Prostate gland (tissue), 2 donors: ENCODE measurements at regions not wholly inside any gene's neighbourhood (a gene's known extent, or its start where the extent isn't known, plus 50 kb on each side); places are given as distances from the start of the nearest gene placed in this dataset.

Source experiments
- DNase-seq: peaks from one replicate; pipeline ENCODE4 v3.0.0-alpha.2; 2019; ENCODE audit warnings: low spot score
- H3K27ac ChIP-seq, 2 donors: fragments of 200-600 bp; sonication (generic); 2 replicates each; pipeline ENCODE4 v1.5.1; 2017 to 2019
- H3K27me3 ChIP-seq: fragments of 200-600 bp; sonication (generic); replicated peaks from 2 replicates; pipeline ENCODE4 v1.5.1; 2019; ENCODE audit not compliant: insufficient read depth
- H3K36me3 ChIP-seq, 2 donors: fragments of 200-600 bp; sonication (generic); 1 replicate in 1 of 2; 2 replicates in 1 of 2; pipeline versions ENCODE4 v1.5.1 to v1.8.1; 2017 to 2019
- H3K4me1 ChIP-seq: fragments of 200-600 bp; sonication (generic); replicated peaks from 2 replicates; pipeline ENCODE4 v1.5.1; 2019
- H3K4me3 ChIP-seq, 2 donors: fragments of 200-600 bp; sonication (generic); 2 replicates each; pipeline ENCODE4 v1.5.1; 2017 to 2019
- H3K9me3 ChIP-seq: fragments of 200-600 bp; sonication (generic); 2 replicates; pipeline ENCODE4 v1.5.1; 2017
- POLR2A ChIP-seq: fragments of 450-650 bp; IDR thresholded peaks from one replicate; pipeline ENCODE4 v1.6.1; 2016; ENCODE audit warnings: antibody characterized with exemption, mild to moderate bottlenecking
- POLR2AphosphoS5 ChIP-seq: sonication (generic); formaldehyde crosslinking; IDR thresholded peaks from one replicate; pipeline ENCODE4 v1.6.1; 2017; ENCODE audit warnings: antibody characterized with exemption
- WGBS: methylation state at CpG from one replicate; pipeline ENCODE4 v1.1.5; 2018; 5-methylcytosine and 5-hydroxymethylcytosine counted together
- intact Hi-C: fragments of 100-400 bp; cut with DNase I; formaldehyde crosslinking; loops from one replicate; pipeline ENCODE4 v1.14.2; 2022
- TF ChIP-seq, protein P1 (sequence below), 4 experiments: fragments of 200-600 bp in 2 of 4; fragments of 450-650 bp in 2 of 4; sonication (generic) in 2 of 4; IDR thresholded peaks; 1 replicate in 3 of 4; 2 replicates in 1 of 4; pipeline ENCODE4 v1.5.1; 2016 to 2019; ENCODE audit warnings: antibody characterized with exemption in 4 of 4, mild to moderate bottlenecking in 2 of 4, moderate library complexity in 2 of 4

DNA sequence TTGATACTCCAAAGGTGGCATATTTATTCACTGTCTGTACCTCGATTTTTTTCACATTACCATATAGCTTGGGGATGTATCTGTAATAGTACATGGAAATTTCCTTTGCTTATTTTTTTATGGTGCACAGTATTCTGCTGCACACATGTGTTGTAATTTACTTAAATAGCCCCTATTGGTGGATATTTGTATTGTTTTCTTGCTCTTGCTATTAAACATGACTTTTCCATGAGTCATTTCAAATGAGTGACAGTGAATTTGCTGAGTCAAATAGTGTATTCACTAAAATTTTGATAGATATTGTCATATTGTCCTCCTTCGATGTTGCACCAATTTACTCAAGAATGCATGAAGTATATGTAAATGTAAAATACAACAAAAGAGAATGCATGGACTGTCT, 122.7 kb upstream of the STEAP4 start:
- DNase-seq, result no peak
- H3K4me3 ChIP-seq, result no peak overlapping the region
- no peaks in the 10 kb centered on the region for H3K27me3 ChIP-seq
- H3K9me3 ChIP-seq, result no peaks in the 10 kb centered on the region
- WGBS, result 74% methylated on average over 2 of the region's 2 CpGs
- TF ChIP-seq POLR2A (no peak), POLR2AphosphoS5 (no peak)
- TF ChIP-seq, protein P1, sequence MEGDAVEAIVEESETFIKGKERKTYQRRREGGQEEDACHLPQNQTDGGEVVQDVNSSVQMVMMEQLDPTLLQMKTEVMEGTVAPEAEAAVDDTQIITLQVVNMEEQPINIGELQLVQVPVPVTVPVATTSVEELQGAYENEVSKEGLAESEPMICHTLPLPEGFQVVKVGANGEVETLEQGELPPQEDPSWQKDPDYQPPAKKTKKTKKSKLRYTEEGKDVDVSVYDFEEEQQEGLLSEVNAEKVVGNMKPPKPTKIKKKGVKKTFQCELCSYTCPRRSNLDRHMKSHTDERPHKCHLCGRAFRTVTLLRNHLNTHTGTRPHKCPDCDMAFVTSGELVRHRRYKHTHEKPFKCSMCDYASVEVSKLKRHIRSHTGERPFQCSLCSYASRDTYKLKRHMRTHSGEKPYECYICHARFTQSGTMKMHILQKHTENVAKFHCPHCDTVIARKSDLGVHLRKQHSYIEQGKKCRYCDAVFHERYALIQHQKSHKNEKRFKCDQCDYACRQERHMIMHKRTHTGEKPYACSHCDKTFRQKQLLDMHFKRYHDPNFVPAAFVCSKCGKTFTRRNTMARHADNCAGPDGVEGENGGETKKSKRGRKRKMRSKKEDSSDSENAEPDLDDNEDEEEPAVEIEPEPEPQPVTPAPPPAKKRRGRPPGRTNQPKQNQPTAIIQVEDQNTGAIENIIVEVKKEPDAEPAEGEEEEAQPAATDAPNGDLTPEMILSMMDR (IDR thresholded peaks at IDR 0.05), result no peak
- H3K36me3 ChIP-seq, result no peaks in the 10 kb centered on the region
- H3K27ac ChIP-seq, result no peak overlapping the region
- H3K4me1 ChIP-seq, result no peaks in the 10 kb centered on the region
- intact Hi-C loops, result no loop called here

DNA sequence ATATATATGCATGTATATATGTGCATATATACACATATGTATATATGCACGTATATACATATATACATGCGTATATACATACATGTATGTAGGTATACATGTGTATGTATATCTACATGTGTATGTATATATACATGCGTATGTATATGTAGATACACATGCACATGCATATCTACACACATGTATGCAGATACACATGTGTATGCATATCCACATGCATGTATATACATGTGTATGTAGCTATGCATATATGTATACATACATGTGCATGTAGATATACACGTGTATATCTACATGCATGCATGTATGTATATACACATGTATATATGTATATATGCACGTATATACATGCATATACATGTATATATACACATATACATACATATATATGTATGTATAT, 95.8 kb upstream of the STEAP4 start:
- Histone ChIP-seq H3K4me3 (no peak overlapping the region), H3K27ac (no peak overlapping the region), H3K9me3 (no peaks in the 10 kb centered on the region), H3K4me1 (no peaks in the 10 kb centered on the region), H3K27me3 (no peaks in the 10 kb centered on the region), H3K36me3 (no peaks in the 10 kb centered on the region)
- whole genome bisulfite sequencing, result 90% methylated on average over 5 of the region's 5 CpGs
- no peak for DNase-seq
- no peak for TF ChIP-seq POLR2A
- no peak for TF ChIP-seq POLR2AphosphoS5
- TF ChIP-seq, protein P1 (IDR thresholded peaks at IDR 0.05), result no peak
- intact Hi-C loops, result no loop called here

DNA sequence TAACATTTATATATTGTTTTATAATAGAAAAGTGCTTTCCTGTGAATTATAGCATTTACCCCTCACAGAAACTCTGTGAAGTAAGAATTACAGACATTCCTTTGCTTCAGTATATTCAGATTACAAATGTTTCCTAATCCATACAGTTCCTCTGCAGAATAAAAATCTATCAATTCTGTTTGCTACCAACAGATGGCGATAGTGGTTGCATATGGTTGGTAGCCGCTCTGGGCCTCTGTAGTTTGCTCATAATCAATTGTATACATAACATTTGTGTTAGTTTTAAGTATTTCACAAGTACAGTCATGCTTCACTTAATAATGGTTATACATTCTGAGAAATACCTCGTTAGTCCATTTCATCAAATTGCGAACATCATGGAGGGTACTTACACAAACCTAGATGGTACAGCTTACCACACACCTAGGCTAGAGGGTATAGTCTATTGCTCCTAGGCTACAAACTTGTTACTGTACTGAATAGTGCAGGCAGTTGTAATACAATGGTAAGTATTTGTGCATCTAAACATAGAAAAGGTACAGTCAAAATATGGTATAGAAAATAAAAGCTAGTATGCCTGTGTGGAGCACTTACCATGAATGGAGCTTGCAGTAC, 94.4 kb upstream of the STEAP4 start:
- no peaks in the 10 kb centered on the region for H3K9me3 ChIP-seq
- H3K4me3 ChIP-seq, result no peak overlapping the region
- no peaks in the 10 kb centered on the region for H3K27me3 ChIP-seq
- H3K36me3 ChIP-seq, result no peaks in the 10 kb centered on the region
- no peaks in the 10 kb centered on the region for H3K4me1 ChIP-seq
- no peak for DNase-seq
- 83% methylated on average over 4 of the region's 4 CpGs for WGBS
- H3K27ac ChIP-seq, result no peak overlapping the region
- TF ChIP-seq POLR2A, result no peak
- TF ChIP-seq, protein P1 (IDR thresholded peaks at IDR 0.05), result no peak
- TF ChIP-seq POLR2AphosphoS5, result no peak
- intact Hi-C loops, result no loop called here

DNA sequence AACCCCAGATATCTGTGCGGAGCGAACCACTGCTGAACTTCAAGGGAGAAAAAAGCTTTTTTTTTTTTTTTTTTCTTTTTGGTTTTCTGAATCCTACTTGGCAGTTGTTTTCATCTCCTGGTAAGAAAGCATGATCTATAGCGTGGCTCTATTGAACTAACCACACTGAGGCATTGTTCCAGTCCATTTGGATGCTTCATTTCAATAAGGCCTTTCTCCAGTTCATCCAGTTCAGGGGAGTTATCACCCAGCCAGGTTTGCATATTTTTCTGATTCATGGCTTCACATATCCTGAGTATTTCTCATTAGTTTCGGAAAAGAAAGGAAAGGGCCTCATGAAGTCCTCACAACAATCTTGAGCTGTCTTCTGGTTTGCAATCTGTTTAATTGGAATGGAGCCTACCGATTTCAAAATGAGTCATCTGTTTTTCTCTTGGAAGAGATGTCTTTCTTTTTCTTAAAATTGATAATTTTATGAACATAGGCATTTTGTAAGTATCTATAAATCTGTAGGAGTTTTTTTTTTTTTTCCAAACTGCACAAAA, 93.1 kb upstream of the STEAP4 start:
- TF ChIP-seq, protein P1 (IDR thresholded peaks at IDR 0.05), result no peak
- TF ChIP-seq POLR2AphosphoS5, result no peak
- TF ChIP-seq POLR2A, result no peak
- H3K27me3 ChIP-seq, result no peaks in the 10 kb centered on the region
- intact Hi-C loops, result no loop called here
- no peaks in the 10 kb centered on the region for H3K9me3 ChIP-seq
- H3K4me3 ChIP-seq, result no peak overlapping the region
- H3K36me3 ChIP-seq, result no peaks in the 10 kb centered on the region
- no peaks in the 10 kb centered on the region for H3K4me1 ChIP-seq
- DNase-seq, result no peak
- H3K27ac ChIP-seq, result no peak overlapping the region
- WGBS, result 83% methylated on average over 5 of the region's 5 CpGs

DNA sequence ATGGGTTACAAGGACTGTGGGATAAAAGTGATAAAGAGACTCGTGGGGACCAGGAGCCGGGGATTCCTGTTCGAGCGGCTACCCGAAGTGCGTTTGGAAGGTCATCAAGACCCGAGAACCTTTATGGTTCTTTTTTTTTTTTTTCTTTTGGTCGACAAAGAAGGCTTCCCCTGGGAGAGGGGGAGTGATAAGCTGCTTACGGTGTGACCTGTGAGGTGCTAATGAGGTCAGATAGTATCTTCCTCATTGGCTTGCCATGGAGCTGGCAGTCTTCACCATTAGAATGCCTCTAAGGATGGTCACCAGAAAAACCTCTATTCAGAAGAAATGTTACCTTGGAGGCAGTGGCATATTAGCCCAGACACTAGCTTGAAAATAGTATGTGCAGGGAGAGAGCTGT, 92.3 kb upstream of the STEAP4 start:
- Histone ChIP-seq H3K4me3 (no peak overlapping the region), H3K9me3 (no peaks in the 10 kb centered on the region), H3K36me3 (no peaks in the 10 kb centered on the region), H3K27ac (no peak overlapping the region), H3K4me1 (no peaks in the 10 kb centered on the region), H3K27me3 (no peaks in the 10 kb centered on the region)
- WGBS, result 59% methylated on average over 9 of the region's 9 CpGs
- no peak for DNase-seq
- TF ChIP-seq, protein P1 (IDR thresholded peaks at IDR 0.05), result no peak
- TF ChIP-seq POLR2A (no peak), POLR2AphosphoS5 (no peak)
- intact Hi-C loops, result no loop called here
